ENCODE measurements at regions not wholly inside any gene's neighbourhood (a gene's known extent, or its start where the extent isn't known, plus 50 kb on each side); places are given as distances from the start of the nearest gene placed in this dataset.

DNA sequence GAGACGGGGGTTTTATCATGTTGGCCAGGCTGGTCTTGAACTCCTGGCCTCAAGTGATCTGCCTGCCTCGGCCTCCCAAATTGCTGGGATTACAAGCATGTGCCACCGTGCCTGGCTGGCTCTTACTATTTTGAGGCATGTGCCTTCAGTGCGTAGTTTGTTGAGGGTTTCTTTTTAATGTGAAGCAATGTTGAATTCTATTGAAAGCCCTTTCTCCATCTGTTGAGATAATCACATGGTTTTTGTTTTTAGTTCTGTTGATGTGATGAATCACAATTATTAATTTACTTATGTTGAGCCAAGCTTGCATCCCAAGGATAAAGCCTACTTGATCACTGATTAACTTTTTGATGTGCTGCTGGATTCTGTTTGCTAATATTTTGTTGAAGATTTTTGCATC is 290.9 kb downstream of the KCNRG start:
- TF ChIP-seq, protein P1, sequence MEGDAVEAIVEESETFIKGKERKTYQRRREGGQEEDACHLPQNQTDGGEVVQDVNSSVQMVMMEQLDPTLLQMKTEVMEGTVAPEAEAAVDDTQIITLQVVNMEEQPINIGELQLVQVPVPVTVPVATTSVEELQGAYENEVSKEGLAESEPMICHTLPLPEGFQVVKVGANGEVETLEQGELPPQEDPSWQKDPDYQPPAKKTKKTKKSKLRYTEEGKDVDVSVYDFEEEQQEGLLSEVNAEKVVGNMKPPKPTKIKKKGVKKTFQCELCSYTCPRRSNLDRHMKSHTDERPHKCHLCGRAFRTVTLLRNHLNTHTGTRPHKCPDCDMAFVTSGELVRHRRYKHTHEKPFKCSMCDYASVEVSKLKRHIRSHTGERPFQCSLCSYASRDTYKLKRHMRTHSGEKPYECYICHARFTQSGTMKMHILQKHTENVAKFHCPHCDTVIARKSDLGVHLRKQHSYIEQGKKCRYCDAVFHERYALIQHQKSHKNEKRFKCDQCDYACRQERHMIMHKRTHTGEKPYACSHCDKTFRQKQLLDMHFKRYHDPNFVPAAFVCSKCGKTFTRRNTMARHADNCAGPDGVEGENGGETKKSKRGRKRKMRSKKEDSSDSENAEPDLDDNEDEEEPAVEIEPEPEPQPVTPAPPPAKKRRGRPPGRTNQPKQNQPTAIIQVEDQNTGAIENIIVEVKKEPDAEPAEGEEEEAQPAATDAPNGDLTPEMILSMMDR (IDR thresholded peaks at IDR 0.05; ENCODE audit: insufficient read depth, low read depth, low read length): no peak
- no peak for TF ChIP-seq EZH2 (IDR thresholded peaks at IDR 0.05; ENCODE audit: insufficient read depth, low read length)

Measured in astrocyte (in vitro differentiated cells and primary cell).